ENCODE measurements at regions not wholly inside any gene's neighbourhood (a gene's known extent, or its start where the extent isn't known, plus 50 kb on each side); places are given as distances from the start of the nearest gene placed in this dataset.

DNA sequence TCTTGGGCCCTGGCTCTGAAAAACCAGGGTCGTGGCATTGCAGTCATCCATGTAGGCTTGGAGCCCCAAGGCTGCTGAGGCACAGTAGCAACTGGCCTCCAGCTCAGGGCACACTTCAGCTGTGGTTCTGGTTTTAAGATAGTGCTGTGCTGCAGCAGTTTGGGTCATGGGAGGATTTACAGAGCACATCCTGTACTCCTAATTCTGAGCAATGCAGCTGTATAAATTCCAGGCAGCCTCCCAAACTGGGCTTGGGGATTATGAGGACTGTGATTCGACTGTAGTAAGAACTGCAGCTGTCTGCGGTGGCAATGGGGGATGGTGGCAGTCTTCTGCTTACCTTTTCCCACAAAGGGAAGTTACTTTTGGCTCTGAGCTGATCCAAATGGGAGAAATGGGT, 536.3 kb upstream of the GCFC2 start:
- ChIA-PET POLR2A (no interaction called here), CTCF (no interaction called here)
- no peak for DNase-seq (ENCODE audit: low read depth, low spot score)
- H3K4me3 ChIP-seq (ENCODE audit: low read depth, low read length) = no peak overlapping the region
- no peak for TF ChIP-seq CTCF (IDR thresholded peaks at IDR 0.05; ENCODE audit: insufficient read depth, low read length, missing control alignments)

GRCh38 chr2:76211991-76212985, 501.6 kb upstream of the GCFC2 start:
- CTCF ChIA-PET = no interaction called here
- TF ChIP-seq CTCF (IDR thresholded peaks at IDR 0.05; ENCODE audit: insufficient read depth, low read length, missing control alignments) = no peak
- no peak overlapping the region for H3K4me3 ChIP-seq (ENCODE audit: low read depth, low read length)
- no peak for DNase-seq (ENCODE audit: low read depth, low spot score)
- POLR2A ChIA-PET = no interaction called here

- CTCF ChIA-PET = no interaction called here
Measured at GRCh38 chr2:76210551-76210950, 499.8 kb upstream of the GCFC2 start.

DNA sequence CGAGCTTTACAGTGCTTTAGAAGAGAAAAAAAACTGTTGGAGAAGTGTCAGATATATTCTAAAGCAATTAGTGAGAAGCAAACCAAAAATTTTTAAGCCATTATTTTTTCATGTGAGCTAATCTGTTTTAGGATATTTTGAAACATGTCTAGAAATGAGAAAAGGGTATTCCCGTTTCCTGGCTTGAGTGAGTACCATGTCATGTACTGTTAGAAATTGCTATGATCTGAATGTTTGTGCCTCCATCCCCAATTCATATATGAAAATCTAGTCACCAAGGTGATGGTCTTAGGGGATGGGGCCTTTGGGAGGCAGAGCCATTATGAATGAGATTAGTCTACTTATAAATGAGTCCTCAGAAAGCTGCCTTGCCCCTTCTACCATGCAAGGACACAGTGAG, 493.3 kb upstream of the GCFC2 start:
- TF ChIP-seq CTCF (IDR thresholded peaks at IDR 0.05; ENCODE audit: insufficient read depth, low read length, missing control alignments) = no peak
- no peak for DNase-seq (ENCODE audit: low read depth, low spot score)
- CTCF ChIA-PET = no interaction called here
- no peak overlapping the region for H3K4me3 ChIP-seq (ENCODE audit: low read depth, low read length)
- POLR2A ChIA-PET = no interaction called here

More at GRCh38 chr2:76210551-76210950, 499.8 kb upstream of the GCFC2 start:
- POLR2A ChIA-PET = no interaction called here
- TF ChIP-seq CTCF (IDR thresholded peaks at IDR 0.05; ENCODE audit: insufficient read depth, low read length, missing control alignments) = no peak
- no peak overlapping the region for H3K4me3 ChIP-seq (ENCODE audit: low read depth, low read length)
- DNase-seq (ENCODE audit: low read depth, low spot score) = no peak

DNA sequence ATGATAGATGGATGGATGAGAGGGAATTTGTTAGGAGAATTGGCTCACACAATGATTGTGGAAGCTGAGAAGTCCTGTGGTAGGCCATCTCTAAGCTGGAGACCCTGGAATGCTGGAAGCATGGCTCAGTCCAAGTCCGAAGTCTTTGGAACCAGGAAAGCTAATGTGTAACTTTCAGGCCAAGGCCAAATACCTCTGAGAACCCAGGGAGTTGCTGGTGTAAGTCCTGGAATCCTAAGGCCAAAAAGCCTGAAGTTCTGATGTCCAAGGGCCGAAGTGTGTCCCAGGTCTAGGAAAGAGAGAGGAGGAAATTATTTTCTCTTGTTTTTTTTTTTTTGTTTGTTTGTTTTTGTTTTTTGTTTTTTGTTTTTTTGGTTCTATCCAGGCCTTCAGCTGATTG, 492.2 kb upstream of the GCFC2 start:
- ChIA-PET CTCF (no interaction called here), POLR2A (no interaction called here)
- TF ChIP-seq CTCF (IDR thresholded peaks at IDR 0.05; ENCODE audit: insufficient read depth, low read length, missing control alignments) = no peak
- no peak for DNase-seq (ENCODE audit: low read depth, low spot score)
- H3K4me3 ChIP-seq (ENCODE audit: low read depth, low read length) = no peak overlapping the region

GRCh38 chr2:76197842-76198448, 487.2 kb upstream of the GCFC2 start:
- ChIA-PET POLR2A (no interaction called here), CTCF (interaction anchor here (0.7 to 2.4 kb wide), 5 partner anchors 9 to 402 kb away, joined by 3 to 12 read pairs (median 5); no protein-coding TSS in a partner anchor)
- H3K4me3 ChIP-seq (ENCODE audit: low read depth, low read length) = no peak overlapping the region
- peak; percentile 16 for DNase-seq (ENCODE audit: low read depth, low spot score)
- peak; percentile 29 for TF ChIP-seq CTCF (IDR thresholded peaks at IDR 0.05; ENCODE audit: insufficient read depth, low read length, missing control alignments)
